GM12878 (cell line): ENCODE measurements at regions not wholly inside any gene's neighbourhood (a gene's known extent, or its start where the extent isn't known, plus 50 kb on each side); places are given as distances from the start of the nearest gene placed in this dataset.

Experiments used
- ATAC-seq: fragments of 200-7000 bp; cut with Tn5 transposase; 3 replicates; pipeline ENCODE4 v1.9.1; 2020; ENCODE audit warnings: mild to moderate bottlenecking, moderate library complexity
- BruUV-seq: library from RNA; stranded (reverse); fragments of 400-500 nt; replicated peaks from 2 replicates; lab custom pipeline; 2021; lab: Mats Ljungman, UMichigan
- CTCF ChIA-PET: fragments of 300-600 bp; sonication (Branson Sonifier 250); formaldehyde crosslinking; extraction: SDS; loops from one replicate; lab custom pipeline; 2021; ENCODE audit warnings: inconsistent platforms; lab: Yijun Ruan, JAX
- POLR2A ChIA-PET: fragments of 350-600 bp; formaldehyde crosslinking; extraction: SDS; loops from one replicate; lab custom pipeline; 2021; ENCODE audit warnings: inconsistent platforms; lab: Charles Lee
- RAD21 ChIA-PET: fragments of 300-600 bp; sonication (Branson Sonifier 250); formaldehyde crosslinking; loops from one replicate; lab custom pipeline; 2023; ENCODE audit warnings: antibody characterized with exemption; ENCODE audit not compliant: unreplicated experiment; lab: Charles Lee
- SMC1A ChIA-PET: fragments of 300-600 bp; sonication (Branson Sonifier 250); formaldehyde crosslinking; loops from one replicate; lab custom pipeline; 2023; ENCODE audit not compliant: unreplicated experiment, uncharacterized antibody; lab: Charles Lee
- DNase-seq: peaks from one replicate; pipeline ENCODE4 v3.0.0-alpha.2; 2011; ENCODE audit warnings: low read depth, low spot score
- FAIRE-seq: peaks from 3 replicates; lab custom pipeline; 2011; peaks lifted over from hg19 to GRCh38; lab: Jason Lieb, UNC
- H2AFZ ChIP-seq: 2 replicates; pipeline ENCODE4 v1.6.0; 2011; ENCODE audit warnings: low read depth, low read length, control low read depth; ENCODE audit not compliant: control insufficient read depth
- H3K27ac ChIP-seq: 2 replicates; pipeline ENCODE4 v1.5.1; 2011; ENCODE audit warnings: control low read depth; ENCODE audit not compliant: control insufficient read depth, insufficient read depth
- H3K27me3 ChIP-seq, 2 experiments: replicated peaks in 1 of 2; 2 replicates each; pipeline versions ENCODE4 v1.6.0 to v1.6.1; 2011; ENCODE audit warnings: low read length in 1 of 2; ENCODE audit not compliant: control insufficient read depth in 2 of 2, insufficient read depth in 2 of 2
- H3K36me3 ChIP-seq, 2 experiments: 2 replicates each; pipeline ENCODE4 v1.5.1; 2011; ENCODE audit warnings: low read length in 1 of 2; ENCODE audit not compliant: control insufficient read depth in 2 of 2, insufficient read depth in 2 of 2
- H3K4me1 ChIP-seq: 2 replicates; pipeline ENCODE4 v1.6.1; 2011; ENCODE audit warnings: mild to moderate bottlenecking, low read length, moderate library complexity, mixed read lengths; ENCODE audit not compliant: control insufficient read depth, insufficient read depth
- H3K4me2 ChIP-seq: 2 replicates; pipeline ENCODE4 v1.6.0; 2011; ENCODE audit warnings: control low read depth; ENCODE audit not compliant: control insufficient read depth, insufficient read depth
- H3K4me3 ChIP-seq: fragments of 200-600 bp; sonication (generic); 2 replicates; pipeline ENCODE4 v1.5.1; 2016
- H3K79me2 ChIP-seq: 2 replicates; pipeline ENCODE4 v1.6.0; 2011; ENCODE audit warnings: low read length; ENCODE audit not compliant: control insufficient read depth, insufficient read depth
- H3K9ac ChIP-seq: 2 replicates; pipeline ENCODE4 v1.8.0; 2011; ENCODE audit warnings: low read length, control low read depth, mixed read lengths; ENCODE audit not compliant: control insufficient read depth, insufficient read depth
- H3K9me3 ChIP-seq: replicated peaks from 3 replicates; pipeline ENCODE4 v1.5.1; 2011; ENCODE audit warnings: mild to moderate bottlenecking, low read length; ENCODE audit not compliant: control insufficient read depth, insufficient read depth
- H4K20me1 ChIP-seq: 2 replicates; pipeline ENCODE4 v1.6.0; 2011; ENCODE audit not compliant: control insufficient read depth, insufficient read depth
- RAD21 ChIP-seq: IDR thresholded peaks from 2 replicates; pipeline ENCODE4 v1.6.1; 2011; ENCODE audit warnings: mild to moderate bottlenecking, low read depth, low read length, moderate library complexity; ENCODE audit not compliant: insufficient read depth
- WGBS: methylation state at CpG from one replicate; pipeline ENCODE4 v1.1.6; 2016; ENCODE audit warnings: low lambda C conversion rate; ENCODE audit not compliant: insufficient replicate concordance, insufficient coverage; ENCODE audit errors: missing lambda C conversion rate; 5-methylcytosine and 5-hydroxymethylcytosine counted together
- in situ Hi-C: fragments of 300-500 bp; cut with MboI; formaldehyde crosslinking; loops from 9 replicates; pipeline ENCODE4 v1.14.3; 2018; ENCODE audit warnings: mixed read lengths
- intact Hi-C: fragments of 100-400 bp; cut with micrococcal nuclease; formaldehyde crosslinking; loops from one replicate; pipeline ENCODE4 v1.14.2; 2022; ENCODE audit not compliant: unreplicated experiment
- TF ChIP-seq, protein P1 (sequence below): fragments of 450-650 bp; IDR thresholded peaks from 2 replicates; pipeline ENCODE4 v1.6.1; 2016; ENCODE audit warnings: mild to moderate bottlenecking, moderate library complexity, borderline replicate concordance
- TF ChIP-seq, protein P2 (sequence below), 3 experiments: IDR thresholded peaks in 2 of 3; conservative IDR thresholded peaks in 1 of 3; 2 replicates each; pipeline ENCODE4 v1.5.1; 2011; ENCODE audit warnings: low read depth in 3 of 3, low read length in 3 of 3, mild to moderate bottlenecking in 3 of 3, control low read depth in 2 of 3, moderate library complexity in 2 of 3, inconsistent platforms in 1 of 3, mixed read lengths in 1 of 3; ENCODE audit not compliant: control insufficient read depth in 2 of 3, insufficient read depth in 1 of 3; ENCODE audit errors: extremely low read depth in 1 of 3

DNA sequence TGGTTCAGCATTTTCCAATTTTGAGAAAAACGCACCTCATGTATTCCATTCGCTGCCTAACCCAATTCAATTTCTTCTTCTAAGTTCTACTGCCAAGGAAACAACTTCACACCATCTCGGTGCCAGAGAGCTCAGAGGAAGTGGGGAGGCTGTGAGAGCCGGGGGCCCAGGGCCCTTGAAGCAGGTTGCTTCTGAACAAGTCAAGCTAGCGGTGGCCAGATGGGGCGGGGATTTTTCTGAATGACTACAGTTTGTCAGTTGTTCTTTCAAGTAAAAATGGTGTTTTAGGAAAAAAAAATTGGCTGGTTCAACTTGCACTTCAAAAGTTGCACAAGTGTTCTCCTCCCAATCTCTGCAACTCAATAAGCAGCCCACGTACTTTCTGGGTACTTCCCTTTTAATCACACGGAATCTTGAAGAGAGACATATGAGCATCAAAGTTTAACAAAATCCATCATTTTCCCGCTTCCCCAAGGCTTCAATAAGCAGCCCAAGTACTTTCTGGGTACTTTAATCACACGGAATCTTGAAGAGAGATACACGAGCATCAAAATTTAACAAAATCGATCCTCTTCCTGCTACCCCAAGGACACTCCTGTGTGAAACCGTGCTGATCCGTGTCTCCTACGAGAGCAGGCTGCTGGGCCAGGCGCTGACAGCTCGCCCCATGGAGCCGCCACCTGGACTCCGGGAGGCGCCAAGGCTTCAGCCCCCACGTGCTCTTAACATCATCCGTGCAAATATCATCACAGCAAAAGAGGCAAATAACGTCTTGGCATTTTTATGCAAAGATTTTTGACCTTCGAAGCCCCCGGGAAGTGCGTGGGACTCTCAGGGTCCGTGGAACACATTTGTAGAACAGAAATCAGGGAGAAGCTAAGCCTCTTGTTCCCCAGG lies 186.7 kb upstream of the PDE10A start (continued):
- TF ChIP-seq, protein P1, sequence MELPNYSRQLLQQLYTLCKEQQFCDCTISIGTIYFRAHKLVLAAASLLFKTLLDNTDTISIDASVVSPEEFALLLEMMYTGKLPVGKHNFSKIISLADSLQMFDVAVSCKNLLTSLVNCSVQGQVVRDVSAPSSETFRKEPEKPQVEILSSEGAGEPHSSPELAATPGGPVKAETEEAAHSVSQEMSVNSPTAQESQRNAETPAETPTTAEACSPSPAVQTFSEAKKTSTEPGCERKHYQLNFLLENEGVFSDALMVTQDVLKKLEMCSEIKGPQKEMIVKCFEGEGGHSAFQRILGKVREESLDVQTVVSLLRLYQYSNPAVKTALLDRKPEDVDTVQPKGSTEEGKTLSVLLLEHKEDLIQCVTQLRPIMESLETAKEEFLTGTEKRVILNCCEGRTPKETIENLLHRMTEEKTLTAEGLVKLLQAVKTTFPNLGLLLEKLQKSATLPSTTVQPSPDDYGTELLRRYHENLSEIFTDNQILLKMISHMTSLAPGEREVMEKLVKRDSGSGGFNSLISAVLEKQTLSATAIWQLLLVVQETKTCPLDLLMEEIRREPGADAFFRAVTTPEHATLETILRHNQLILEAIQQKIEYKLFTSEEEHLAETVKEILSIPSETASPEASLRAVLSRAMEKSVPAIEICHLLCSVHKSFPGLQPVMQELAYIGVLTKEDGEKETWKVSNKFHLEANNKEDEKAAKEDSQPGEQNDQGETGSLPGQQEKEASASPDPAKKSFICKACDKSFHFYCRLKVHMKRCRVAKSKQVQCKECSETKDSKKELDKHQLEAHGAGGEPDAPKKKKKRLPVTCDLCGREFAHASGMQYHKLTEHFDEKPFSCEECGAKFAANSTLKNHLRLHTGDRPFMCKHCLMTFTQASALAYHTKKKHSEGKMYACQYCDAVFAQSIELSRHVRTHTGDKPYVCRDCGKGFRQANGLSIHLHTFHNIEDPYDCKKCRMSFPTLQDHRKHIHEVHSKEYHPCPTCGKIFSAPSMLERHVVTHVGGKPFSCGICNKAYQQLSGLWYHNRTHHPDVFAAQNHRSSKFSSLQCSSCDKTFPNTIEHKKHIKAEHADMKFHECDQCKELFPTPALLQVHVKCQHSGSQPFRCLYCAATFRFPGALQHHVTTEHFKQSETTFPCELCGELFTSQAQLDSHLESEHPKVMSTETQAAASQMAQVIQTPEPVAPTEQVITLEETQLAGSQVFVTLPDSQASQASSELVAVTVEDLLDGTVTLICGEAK: no peak

DNA sequence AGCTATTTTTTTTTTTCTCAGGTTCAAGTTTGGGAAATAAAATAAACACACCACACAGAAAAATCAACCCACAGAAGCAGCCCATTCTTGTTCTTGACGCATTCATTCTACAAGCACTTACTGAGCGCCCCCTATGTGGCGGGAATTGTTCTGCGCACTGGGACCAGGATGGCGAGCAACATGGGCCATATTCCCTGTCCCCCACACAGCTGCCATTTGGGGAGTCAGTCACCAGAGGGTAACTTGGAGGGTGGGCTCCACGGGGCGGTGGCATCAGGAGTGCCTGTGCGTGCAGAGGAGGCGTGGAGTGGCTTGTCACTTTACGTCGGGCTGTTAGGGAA lies 185.0 kb upstream of the PDE10A start:
- in situ Hi-C loops: no loop called here
- CTCF ChIA-PET: interaction anchor here (3.4 to 4.8 kb wide), 2 partner anchors 119 to 408 kb away, joined by 14 to 21 read pairs; no protein-coding TSS in a partner anchor
- peaks cover 0 to 9% of the 10 kb centered on the region in 2 experiments; a peak in 3 of 4 replicates for H3K27me3 ChIP-seq

More for the DNA sequence above, 185.0 kb upstream of the PDE10A start:
- Histone ChIP-seq H3K4me2 (no peak overlapping the region), H3K79me2 (no peaks in the 10 kb centered on the region), H3K4me1 (no peaks in the 10 kb centered on the region), H3K4me3 (no peak overlapping the region), H3K9ac (no peak overlapping the region), H4K20me1 (no peaks in the 10 kb centered on the region), H3K9me3 (no peaks in the 10 kb centered on the region), H3K27ac (no peak overlapping the region), H2AFZ (no peak overlapping the region), H3K36me3 (no peaks in the 10 kb centered on the region)
- ChIA-PET POLR2A (no interaction called here), RAD21 (interaction anchor here (2.5 kb wide), 1 partner anchor 408 kb away, joined by 8 read pairs; no protein-coding TSS in a partner anchor), SMC1A (interaction anchor here (1.0 kb wide), 1 partner anchor 408 kb away, joined by 3 read pairs; no protein-coding TSS in a partner anchor)
- DNase-seq (no peak), FAIRE-seq (no peak), ATAC-seq (no peak)
- no TSS peak for BruUV-seq
- intact Hi-C loops: no loop called here
- TF ChIP-seq, protein P2, sequence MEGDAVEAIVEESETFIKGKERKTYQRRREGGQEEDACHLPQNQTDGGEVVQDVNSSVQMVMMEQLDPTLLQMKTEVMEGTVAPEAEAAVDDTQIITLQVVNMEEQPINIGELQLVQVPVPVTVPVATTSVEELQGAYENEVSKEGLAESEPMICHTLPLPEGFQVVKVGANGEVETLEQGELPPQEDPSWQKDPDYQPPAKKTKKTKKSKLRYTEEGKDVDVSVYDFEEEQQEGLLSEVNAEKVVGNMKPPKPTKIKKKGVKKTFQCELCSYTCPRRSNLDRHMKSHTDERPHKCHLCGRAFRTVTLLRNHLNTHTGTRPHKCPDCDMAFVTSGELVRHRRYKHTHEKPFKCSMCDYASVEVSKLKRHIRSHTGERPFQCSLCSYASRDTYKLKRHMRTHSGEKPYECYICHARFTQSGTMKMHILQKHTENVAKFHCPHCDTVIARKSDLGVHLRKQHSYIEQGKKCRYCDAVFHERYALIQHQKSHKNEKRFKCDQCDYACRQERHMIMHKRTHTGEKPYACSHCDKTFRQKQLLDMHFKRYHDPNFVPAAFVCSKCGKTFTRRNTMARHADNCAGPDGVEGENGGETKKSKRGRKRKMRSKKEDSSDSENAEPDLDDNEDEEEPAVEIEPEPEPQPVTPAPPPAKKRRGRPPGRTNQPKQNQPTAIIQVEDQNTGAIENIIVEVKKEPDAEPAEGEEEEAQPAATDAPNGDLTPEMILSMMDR (IDR thresholded peaks at IDR 0.05 in 2 of 3, conservative IDR thresholded peaks at IDR 0.05 in 1 of 3; ENCODE audit: control insufficient read depth in 2 of 3, extremely low read depth in 1 of 3, insufficient read depth in 1 of 3, low read depth in 3 of 3, low read length in 3 of 3): peak in 2 of 3 experiments; percentile 22 to 27; a peak in 3 of 6 replicates
- TF ChIP-seq RAD21: no peak
- WGBS: 66% methylated on average over 11 of the region's 11 CpGs
